B cell (primary cell): ENCODE measurements at regions not wholly inside any gene's neighbourhood (a gene's known extent, or its start where the extent isn't known, plus 50 kb on each side); places are given as distances from the start of the nearest gene placed in this dataset.

Source experiments
- ATAC-seq: fragments of 200-7000 bp; cut with Tn5 transposase; one replicate; pipeline ENCODE4 v1.10.0; 2021; ENCODE audit warnings: low read depth, mild to moderate bottlenecking, moderate number of reproducible peaks, moderate library complexity
- CTCF ChIA-PET: fragments of 350-600 bp; sonication (Branson Sonifier 250); formaldehyde crosslinking; loops from one replicate; lab custom pipeline; 2021; ENCODE audit warnings: antibody characterized with exemption, inconsistent platforms; lab: Charles Lee
- POLR2A ChIA-PET: fragments of 350-600 bp; sonication (Branson Sonifier 250); formaldehyde crosslinking; loops from one replicate; lab custom pipeline; 2021; ENCODE audit warnings: antibody characterized with exemption; lab: Charles Lee
- DNase-seq: peaks from one replicate; pipeline ENCODE4 v3.0.0; 2013
- H2AFZ ChIP-seq: 2 replicates; pipeline ENCODE4 v1.6.1; 2012; ENCODE audit warnings: mild to moderate bottlenecking, low read depth, low read length; ENCODE audit not compliant: insufficient read depth, poor library complexity, severe bottlenecking
- H3K27ac ChIP-seq, 2 donors: 1 replicate in 1 of 2; 2 replicates in 1 of 2; pipeline ENCODE4 v1.5.1; 2012 to 2013; ENCODE audit warnings: low read length in 2 of 2, mild to moderate bottlenecking in 2 of 2, moderate library complexity in 1 of 2
- H3K27me3 ChIP-seq, 4 experiments: fragments of 200-600 bp in 1 of 4; sonication (generic) in 1 of 4; replicated peaks in 1 of 4; 1 replicate in 2 of 4; 2 replicates in 2 of 4; pipeline versions ENCODE4 v1.6.1 to v1.7.0; 2013 to 2016; ENCODE audit warnings: low read length in 3 of 4, mild to moderate bottlenecking in 2 of 4, mixed read lengths in 1 of 4, moderate library complexity in 1 of 4; ENCODE audit not compliant: insufficient read depth in 4 of 4, control insufficient read depth in 3 of 4; ENCODE audit errors: control extremely low read depth in 1 of 4
- H3K36me3 ChIP-seq, 2 experiments: replicated peaks in 1 of 2; 1 replicate in 1 of 2; 2 replicates in 1 of 2; pipeline versions ENCODE4 v1.6.1 to v1.7.1; 2013; ENCODE audit warnings: low read length in 1 of 2; ENCODE audit not compliant: insufficient read depth in 2 of 2, control insufficient read depth in 1 of 2; ENCODE audit errors: control extremely low read depth in 1 of 2, extremely low read depth in 1 of 2
- H3K4me1 ChIP-seq, 2 donors: fragments of 200-600 bp in 1 of 2; sonication (generic) in 1 of 2; 1 replicate in 1 of 2; 2 replicates in 1 of 2; pipeline versions ENCODE4 v1.5.1 to v1.6.1; 2013 to 2017; ENCODE audit warnings: low read length in 2 of 2; ENCODE audit not compliant: control insufficient read depth in 2 of 2, insufficient read depth in 2 of 2
- H3K4me2 ChIP-seq: replicated peaks from 2 replicates; pipeline ENCODE3; 2012; ENCODE audit warnings: mild to moderate bottlenecking, low read depth, low read length; ENCODE audit not compliant: poor library complexity, severe bottlenecking
- H3K4me3 ChIP-seq, 5 experiments: fragments of 200-600 bp in 1 of 5; sonication (generic) in 1 of 5; 1 replicate in 3 of 5; 2 replicates in 2 of 5; pipeline versions ENCODE4 v1.5.1 to v1.7.0; 2011 to 2016; ENCODE audit warnings: low read length in 4 of 5, mild to moderate bottlenecking in 4 of 5, low read depth in 2 of 5, control low read depth in 1 of 5, moderate library complexity in 1 of 5; ENCODE audit not compliant: insufficient read depth in 1 of 5; ENCODE audit errors: control extremely low read depth in 1 of 5, extremely low read depth in 1 of 5
- H3K79me2 ChIP-seq: fragments of 200-600 bp; sonication (generic); one replicate; pipeline ENCODE4 v1.6.0; 2016; ENCODE audit warnings: low read length; ENCODE audit not compliant: control insufficient read depth, insufficient read depth
- H3K9ac ChIP-seq: fragments of 200-600 bp; sonication (generic); 2 replicates; pipeline ENCODE4 v1.6.1; 2017; ENCODE audit warnings: mild to moderate bottlenecking, low read length, moderate library complexity
- H3K9me3 ChIP-seq, 3 donors: one replicate each; pipeline versions ENCODE4 v1.6.1 to v1.7.1; 2013; ENCODE audit warnings: low read length in 2 of 3; ENCODE audit not compliant: control insufficient read depth in 2 of 3, insufficient read depth in 1 of 3; ENCODE audit errors: control extremely low read depth in 1 of 3
- H4K20me1 ChIP-seq: 2 replicates; pipeline ENCODE4 v1.6.0; 2012; ENCODE audit warnings: mild to moderate bottlenecking, low read length; ENCODE audit not compliant: insufficient read depth, control insufficient read depth, poor library complexity, severe bottlenecking
- H3K27ac Mint-ChIP-seq: one replicate; pipeline ENCODE4 v1.8.0; 2021; ENCODE audit warnings: mixed read lengths
- H3K27me3 Mint-ChIP-seq: one replicate; pipeline ENCODE4 v1.8.0; 2021; ENCODE audit warnings: mixed read lengths
- H3K4me1 Mint-ChIP-seq: one replicate; pipeline ENCODE4 v1.8.0; 2021; ENCODE audit warnings: mixed read lengths
- H3K4me3 Mint-ChIP-seq: one replicate; pipeline ENCODE4 v1.8.0; 2021; ENCODE audit warnings: mixed read lengths
- H3K9me3 Mint-ChIP-seq: one replicate; pipeline ENCODE4 v1.8.0; 2022; ENCODE audit warnings: mixed read lengths; ENCODE audit not compliant: insufficient read depth
- CTCF ChIP-seq: fragments of 200-600 bp; IDR thresholded peaks from one replicate; pipeline ENCODE4 v1.8.0; 2022; ENCODE audit warnings: antibody characterized with exemption, mild to moderate bottlenecking
- EZH2 ChIP-seq: IDR thresholded peaks from 2 replicates; pipeline ENCODE4 v1.6.1; 2012; ENCODE audit warnings: borderline replicate concordance, low read depth, mild to moderate bottlenecking, moderate library complexity, low read length; ENCODE audit not compliant: insufficient read depth, poor library complexity, severe bottlenecking
- WGBS: methylation state at CpG from one replicate; pipeline ENCODE4 v1.1.5; 2013; ENCODE audit warnings: missing lambda C conversion rate; ENCODE audit not compliant: insufficient coverage; 5-methylcytosine and 5-hydroxymethylcytosine counted together
- intact Hi-C: fragments of 100-400 bp; cut with micrococcal nuclease; formaldehyde crosslinking; loops from one replicate; pipeline ENCODE4 v1.10.0; 2022

DNA sequence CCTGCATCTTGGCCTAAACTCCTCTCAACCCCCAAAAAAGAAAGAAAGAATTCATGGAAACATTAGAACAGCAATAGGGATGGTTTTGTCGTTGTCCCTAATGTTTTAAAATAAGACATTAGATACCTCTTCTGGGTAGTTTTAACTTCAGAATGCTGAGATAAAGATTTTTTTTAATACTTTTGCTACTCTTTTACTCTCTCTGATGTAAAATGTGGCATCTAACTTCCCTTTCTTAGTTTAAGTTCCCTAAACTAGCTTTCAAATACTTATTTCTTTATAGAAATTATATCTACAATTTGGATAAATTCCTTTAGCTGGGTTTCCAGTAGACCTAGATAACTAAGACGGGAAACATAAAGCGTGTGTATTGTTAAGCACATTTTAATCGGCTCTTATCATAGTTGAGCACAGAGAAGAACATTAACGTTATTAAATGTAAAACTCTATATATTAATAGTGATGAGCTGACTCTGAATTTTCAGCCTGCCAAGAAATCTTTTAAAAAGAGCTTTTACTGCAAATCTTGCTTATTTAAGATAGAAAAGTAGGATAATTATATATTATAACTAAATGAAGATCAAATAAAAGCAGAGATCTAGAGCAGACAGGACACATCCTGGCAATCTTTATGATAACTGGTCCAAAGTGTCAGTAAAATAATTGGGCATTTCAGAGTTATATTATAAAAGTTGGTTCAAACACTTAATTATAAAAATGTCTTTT lies 183.2 kb downstream of the CYB561 start:
- no peak overlapping the region for H3K27ac Mint-ChIP-seq
- CTCF ChIA-PET: no interaction called here
- peaks cover 2% of the 10 kb centered on the region for H3K4me1 Mint-ChIP-seq

GRCh38 chr17:63265526-63265925 lies 180.6 kb downstream of the CYB561 start:
- Histone ChIP-seq H3K27ac (no peak overlapping the region), H3K9ac (no peak overlapping the region), H4K20me1 (no peaks in the 10 kb centered on the region), H3K27me3 (no peaks in the 10 kb centered on the region), H2AFZ (no peak overlapping the region), H3K79me2 (no peaks in the 10 kb centered on the region), H3K4me3 (no peak overlapping the region), H3K4me2 (no peak overlapping the region), H3K36me3 (no peaks in the 10 kb centered on the region), H3K4me1 (no peaks in the 10 kb centered on the region), H3K9me3 (no peaks in the 10 kb centered on the region)
- peaks cover 2% of the 10 kb centered on the region for H3K4me1 Mint-ChIP-seq
- H3K27me3 Mint-ChIP-seq: no peaks in the 10 kb centered on the region
- TF ChIP-seq EZH2 (no peak), CTCF (no peak)
- ATAC-seq: no peak
- DNase-seq: no peak
- H3K9me3 Mint-ChIP-seq: no peaks in the 10 kb centered on the region
- no peak overlapping the region for H3K27ac Mint-ChIP-seq
- ChIA-PET CTCF (no interaction called here), POLR2A (no interaction called here)
- intact Hi-C loops: no loop called here
- no peak overlapping the region for H3K4me3 Mint-ChIP-seq

More for the DNA sequence above, 183.2 kb downstream of the CYB561 start:
- Histone ChIP-seq H3K4me2 (no peak overlapping the region), H2AFZ (no peak overlapping the region), H4K20me1 (no peaks in the 10 kb centered on the region), H3K4me3 (no peak overlapping the region), H3K4me1 (no peaks in the 10 kb centered on the region), H3K9me3 (no peaks in the 10 kb centered on the region), H3K36me3 (no peaks in the 10 kb centered on the region), H3K27ac (no peak overlapping the region), H3K79me2 (no peaks in the 10 kb centered on the region), H3K9ac (no peak overlapping the region), H3K27me3 (no peaks in the 10 kb centered on the region)
- no peak for TF ChIP-seq CTCF
- TF ChIP-seq EZH2: no peak
- Mint-ChIP-seq H3K9me3 (no peaks in the 10 kb centered on the region), H3K27me3 (peaks cover 5% of the 10 kb centered on the region), H3K4me3 (no peak overlapping the region)
- POLR2A ChIA-PET: no interaction called here
- ATAC-seq (no peak), DNase-seq (no peak)
- intact Hi-C loops: no loop called here
- WGBS: no CpG with 5 or more reads among the region's 5 CpGs
